Ovary (tissue), 3 donors: ENCODE measurements at regions not wholly inside any gene's neighbourhood (a gene's known extent, or its start where the extent isn't known, plus 50 kb on each side); places are given as distances from the start of the nearest gene placed in this dataset.

Experiments
- CTCF ChIP-seq, 3 donors: fragments of 450-650 bp in 2 of 3; fragments of 200-600 bp in 1 of 3; IDR thresholded peaks; one replicate each; pipeline versions ENCODE4 v1.5.1 to v1.8.0; 2016 to 2022; ENCODE audit warnings: antibody characterized with exemption in 3 of 3, mild to moderate bottlenecking in 1 of 3
- EP300 ChIP-seq: sonication (generic); formaldehyde crosslinking; IDR thresholded peaks from one replicate; pipeline ENCODE4 v1.6.1; 2017; ENCODE audit warnings: antibody characterized with exemption
- POLR2A ChIP-seq: fragments of 450-650 bp; IDR thresholded peaks from one replicate; pipeline ENCODE4 v1.6.1; 2017; ENCODE audit warnings: antibody characterized with exemption, mild to moderate bottlenecking, moderate library complexity
- donor health status: DM: no; HTN: no; CAD: no.

GRCh38 chr5:5981562-5981961 is 396.8 kb downstream of the MED10 start:
- no peak for TF ChIP-seq CTCF (IDR thresholded peaks at IDR 0.05)
- TF ChIP-seq POLR2A: no peak
- TF ChIP-seq EP300: no peak
